ENCODE measurements at regions not wholly inside any gene's neighbourhood (a gene's known extent, or its start where the extent isn't known, plus 50 kb on each side); places are given as distances from the start of the nearest gene placed in this dataset.

DNA sequence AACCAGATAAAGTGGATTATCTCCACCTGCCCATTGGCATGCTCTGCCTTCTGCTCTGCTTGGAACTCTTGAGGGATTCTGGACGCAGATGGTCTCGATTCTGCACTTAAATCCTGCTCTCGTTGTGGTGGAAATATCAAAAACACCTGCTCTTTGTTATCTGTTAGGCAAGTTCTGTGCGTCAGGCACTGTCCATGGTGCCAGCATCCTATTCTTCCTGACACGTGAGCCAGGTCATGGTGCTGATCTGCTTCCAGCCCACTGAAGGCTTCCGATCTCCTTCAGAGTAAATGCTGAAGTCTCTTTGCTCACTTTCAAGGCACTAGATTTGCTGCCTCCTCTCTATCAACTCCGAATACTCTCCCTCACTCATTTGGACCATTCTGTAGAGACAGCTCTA is 505.6 kb downstream of the HTR7 start:
- Histone ChIP-seq H3K27ac (ENCODE audit: insufficient read depth, low read length) (no peak overlapping the region), H3K27me3 (ENCODE audit: control insufficient read depth, insufficient read depth, low read length) (no peaks in the 10 kb centered on the region), H3K4me1 (ENCODE audit: control insufficient read depth, extremely low read depth, insufficient read depth, low read length) (no peaks in the 10 kb centered on the region), H3K9me3 (ENCODE audit: control insufficient read depth, insufficient read depth, low read depth, low read length) (no peaks in the 10 kb centered on the region), H4K20me1 (ENCODE audit: control insufficient read depth, extremely low read depth, insufficient read depth, low read length) (no peaks in the 10 kb centered on the region), H3K36me3 (ENCODE audit: control insufficient read depth, insufficient read depth, low read length) (no peaks in the 10 kb centered on the region), H3K9ac (ENCODE audit: insufficient read depth, low read length) (no peak overlapping the region), H3K4me2 (ENCODE audit: extremely low read depth, insufficient read depth, low read length) (no peak overlapping the region), H3K4me3 (replicated peaks in 1 of 4; ENCODE audit: control extremely low read depth in 1 of 4, insufficient read depth in 1 of 4, low read depth in 3 of 4, low read length in 4 of 4) (no peak overlapping the region), H3K79me2 (ENCODE audit: control insufficient read depth, insufficient read depth, low read length) (no peaks in the 10 kb centered on the region), H2AFZ (ENCODE audit: low read length) (no peak overlapping the region)
- TF ChIP-seq, protein P1, sequence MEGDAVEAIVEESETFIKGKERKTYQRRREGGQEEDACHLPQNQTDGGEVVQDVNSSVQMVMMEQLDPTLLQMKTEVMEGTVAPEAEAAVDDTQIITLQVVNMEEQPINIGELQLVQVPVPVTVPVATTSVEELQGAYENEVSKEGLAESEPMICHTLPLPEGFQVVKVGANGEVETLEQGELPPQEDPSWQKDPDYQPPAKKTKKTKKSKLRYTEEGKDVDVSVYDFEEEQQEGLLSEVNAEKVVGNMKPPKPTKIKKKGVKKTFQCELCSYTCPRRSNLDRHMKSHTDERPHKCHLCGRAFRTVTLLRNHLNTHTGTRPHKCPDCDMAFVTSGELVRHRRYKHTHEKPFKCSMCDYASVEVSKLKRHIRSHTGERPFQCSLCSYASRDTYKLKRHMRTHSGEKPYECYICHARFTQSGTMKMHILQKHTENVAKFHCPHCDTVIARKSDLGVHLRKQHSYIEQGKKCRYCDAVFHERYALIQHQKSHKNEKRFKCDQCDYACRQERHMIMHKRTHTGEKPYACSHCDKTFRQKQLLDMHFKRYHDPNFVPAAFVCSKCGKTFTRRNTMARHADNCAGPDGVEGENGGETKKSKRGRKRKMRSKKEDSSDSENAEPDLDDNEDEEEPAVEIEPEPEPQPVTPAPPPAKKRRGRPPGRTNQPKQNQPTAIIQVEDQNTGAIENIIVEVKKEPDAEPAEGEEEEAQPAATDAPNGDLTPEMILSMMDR (conservative IDR thresholded peaks at IDR 0.05 in 1 of 2, IDR thresholded peaks at IDR 0.05 in 1 of 2; ENCODE audit: low read depth in 1 of 2, low read length in 2 of 2), result no peak
- no peak for TF ChIP-seq EZH2 (IDR thresholded peaks at IDR 0.05; ENCODE audit: low read length, missing control alignments)
- DNase-seq (ENCODE audit: low read depth in 2 of 2), result peak; percentile 3 to 9

DNA sequence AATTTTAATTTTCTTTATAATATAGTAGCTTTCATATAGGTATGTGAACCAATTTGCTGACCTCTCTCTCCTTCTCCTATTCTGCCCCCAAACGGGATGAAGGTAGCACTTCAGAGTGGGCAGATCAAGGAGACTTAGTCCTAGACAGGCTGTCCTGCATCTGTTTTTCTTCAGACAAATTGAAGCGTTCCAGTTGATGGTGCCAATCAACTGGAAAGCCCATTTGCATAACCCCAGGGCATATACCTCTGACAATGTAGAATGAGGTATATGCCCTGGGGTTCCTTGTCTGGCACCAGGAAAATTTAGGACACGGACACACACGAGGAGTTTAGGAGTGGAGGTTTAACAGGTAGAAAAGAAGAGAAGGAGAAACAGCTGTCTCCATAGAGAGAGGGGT is 502.9 kb downstream of the HTR7 start:
- H2AFZ ChIP-seq (ENCODE audit: low read length), result no peak overlapping the region
- H4K20me1 ChIP-seq (ENCODE audit: control insufficient read depth, extremely low read depth, insufficient read depth, low read length), result no peaks in the 10 kb centered on the region
- H3K4me2 ChIP-seq (ENCODE audit: extremely low read depth, insufficient read depth, low read length), result no peak overlapping the region
- no peak overlapping the region for H3K9ac ChIP-seq (ENCODE audit: insufficient read depth, low read length)
- no peaks in the 10 kb centered on the region for H3K36me3 ChIP-seq (ENCODE audit: control insufficient read depth, insufficient read depth, low read length)
- no peaks in the 10 kb centered on the region for H3K27me3 ChIP-seq (ENCODE audit: control insufficient read depth, insufficient read depth, low read length)
- TF ChIP-seq, protein P1 (conservative IDR thresholded peaks at IDR 0.05 in 1 of 2, IDR thresholded peaks at IDR 0.05 in 1 of 2; ENCODE audit: low read depth in 1 of 2, low read length in 2 of 2), result no peak
- TF ChIP-seq EZH2 (IDR thresholded peaks at IDR 0.05; ENCODE audit: low read length, missing control alignments), result no peak
- H3K4me3 ChIP-seq (replicated peaks in 1 of 4; ENCODE audit: control extremely low read depth in 1 of 4, insufficient read depth in 1 of 4, low read depth in 3 of 4, low read length in 4 of 4), result no peak overlapping the region
- no peaks in the 10 kb centered on the region for H3K9me3 ChIP-seq (ENCODE audit: control insufficient read depth, insufficient read depth, low read depth, low read length)
- no peaks in the 10 kb centered on the region for H3K79me2 ChIP-seq (ENCODE audit: control insufficient read depth, insufficient read depth, low read length)
- DNase-seq (ENCODE audit: low read depth in 2 of 2), result no peak
- H3K4me1 ChIP-seq (ENCODE audit: control insufficient read depth, extremely low read depth, insufficient read depth, low read length), result no peaks in the 10 kb centered on the region
- no peak overlapping the region for H3K27ac ChIP-seq (ENCODE audit: insufficient read depth, low read length)

DNA sequence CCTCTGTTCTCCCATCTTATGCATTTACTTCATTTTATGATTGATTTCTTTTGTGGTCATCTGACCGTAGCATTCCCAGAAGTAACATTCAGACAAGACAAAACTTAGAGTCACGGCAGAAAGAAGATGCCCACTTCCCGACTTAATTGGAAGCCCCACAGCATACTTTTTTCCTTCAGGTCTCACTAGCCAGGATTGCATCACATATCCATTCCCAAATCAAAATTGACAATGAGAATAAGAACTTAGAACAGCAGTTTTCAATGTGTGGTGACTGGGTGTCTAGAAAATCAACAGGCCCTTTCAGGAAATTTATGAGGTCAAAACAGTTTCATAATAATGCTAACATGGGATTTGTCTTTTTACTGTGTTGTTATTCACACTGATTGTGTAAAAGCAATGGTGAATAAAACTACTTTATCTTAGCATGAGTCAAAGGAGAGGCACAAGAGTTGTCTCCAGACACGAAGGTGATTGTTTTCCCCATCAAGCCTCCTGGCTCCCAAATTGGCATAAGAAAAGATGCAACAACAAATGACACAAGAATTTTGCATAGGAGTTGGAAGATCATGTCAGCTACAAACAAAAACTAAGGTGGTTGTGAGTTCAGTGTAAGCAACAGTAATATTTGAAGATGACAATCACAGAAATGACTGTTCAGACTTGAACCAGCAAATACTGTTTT is 493.9 kb downstream of the HTR7 start:
- Histone ChIP-seq H3K9ac (ENCODE audit: insufficient read depth, low read length) (no peak overlapping the region), H3K36me3 (ENCODE audit: control insufficient read depth, insufficient read depth, low read length) (no peaks in the 10 kb centered on the region), H4K20me1 (ENCODE audit: control insufficient read depth, extremely low read depth, insufficient read depth, low read length) (no peaks in the 10 kb centered on the region), H3K4me2 (ENCODE audit: extremely low read depth, insufficient read depth, low read length) (no peak overlapping the region), H3K4me3 (replicated peaks in 1 of 4; ENCODE audit: control extremely low read depth in 1 of 4, insufficient read depth in 1 of 4, low read depth in 3 of 4, low read length in 4 of 4) (no peak overlapping the region), H3K27ac (ENCODE audit: insufficient read depth, low read length) (no peak overlapping the region), H3K4me1 (ENCODE audit: control insufficient read depth, extremely low read depth, insufficient read depth, low read length) (no peaks in the 10 kb centered on the region), H3K79me2 (ENCODE audit: control insufficient read depth, insufficient read depth, low read length) (no peaks in the 10 kb centered on the region), H2AFZ (ENCODE audit: low read length) (no peak overlapping the region), H3K27me3 (ENCODE audit: control insufficient read depth, insufficient read depth, low read length) (no peaks in the 10 kb centered on the region), H3K9me3 (ENCODE audit: control insufficient read depth, insufficient read depth, low read depth, low read length) (no peaks in the 10 kb centered on the region)
- no peak for DNase-seq (ENCODE audit: low read depth in 2 of 2)
- TF ChIP-seq, protein P1 (conservative IDR thresholded peaks at IDR 0.05 in 1 of 2, IDR thresholded peaks at IDR 0.05 in 1 of 2; ENCODE audit: low read depth in 1 of 2, low read length in 2 of 2), result no peak
- TF ChIP-seq EZH2 (IDR thresholded peaks at IDR 0.05; ENCODE audit: low read length, missing control alignments), result no peak

Measured in fibroblast of lung (primary cell).